ENCODE measurements at regions not wholly inside any gene's neighbourhood (a gene's known extent, or its start where the extent isn't known, plus 50 kb on each side); places are given as distances from the start of the nearest gene placed in this dataset.

DNA sequence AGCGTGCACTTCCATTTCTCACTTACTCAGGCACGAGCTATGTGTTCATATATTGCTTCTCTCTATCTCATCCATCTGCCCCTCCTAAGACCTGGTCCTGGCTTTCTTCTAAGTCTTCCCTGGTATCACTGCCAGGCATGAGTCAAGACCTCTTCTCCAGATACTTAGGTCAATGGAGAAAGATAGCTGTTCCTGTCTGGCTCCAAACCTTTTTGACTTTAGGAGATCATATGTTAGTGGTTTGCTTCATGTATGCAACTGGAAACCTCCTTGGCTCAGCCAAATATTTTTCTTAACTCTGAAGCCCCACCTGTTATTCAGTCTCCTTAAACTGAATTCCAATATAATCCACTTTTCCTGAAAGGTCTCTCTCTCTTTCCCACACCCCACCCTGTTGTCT, 211.6 kb upstream of the PTBP2 start:
- TF ChIP-seq, protein P1, sequence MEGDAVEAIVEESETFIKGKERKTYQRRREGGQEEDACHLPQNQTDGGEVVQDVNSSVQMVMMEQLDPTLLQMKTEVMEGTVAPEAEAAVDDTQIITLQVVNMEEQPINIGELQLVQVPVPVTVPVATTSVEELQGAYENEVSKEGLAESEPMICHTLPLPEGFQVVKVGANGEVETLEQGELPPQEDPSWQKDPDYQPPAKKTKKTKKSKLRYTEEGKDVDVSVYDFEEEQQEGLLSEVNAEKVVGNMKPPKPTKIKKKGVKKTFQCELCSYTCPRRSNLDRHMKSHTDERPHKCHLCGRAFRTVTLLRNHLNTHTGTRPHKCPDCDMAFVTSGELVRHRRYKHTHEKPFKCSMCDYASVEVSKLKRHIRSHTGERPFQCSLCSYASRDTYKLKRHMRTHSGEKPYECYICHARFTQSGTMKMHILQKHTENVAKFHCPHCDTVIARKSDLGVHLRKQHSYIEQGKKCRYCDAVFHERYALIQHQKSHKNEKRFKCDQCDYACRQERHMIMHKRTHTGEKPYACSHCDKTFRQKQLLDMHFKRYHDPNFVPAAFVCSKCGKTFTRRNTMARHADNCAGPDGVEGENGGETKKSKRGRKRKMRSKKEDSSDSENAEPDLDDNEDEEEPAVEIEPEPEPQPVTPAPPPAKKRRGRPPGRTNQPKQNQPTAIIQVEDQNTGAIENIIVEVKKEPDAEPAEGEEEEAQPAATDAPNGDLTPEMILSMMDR (IDR thresholded peaks at IDR 0.05; ENCODE audit: insufficient read depth, low read depth, low read length), result no peak
- TF ChIP-seq EZH2 (IDR thresholded peaks at IDR 0.05; ENCODE audit: insufficient read depth, low read length), result no peak

Data from astrocyte (in vitro differentiated cells and primary cell).